Liver (tissue), 8 donors: ENCODE measurements at regions not wholly inside any gene's neighbourhood (a gene's known extent, or its start where the extent isn't known, plus 50 kb on each side); places are given as distances from the start of the nearest gene placed in this dataset.

Source experiments
- DNase-seq: peaks from one replicate; pipeline ENCODE4 v3.0.0-alpha.2; 2017; ENCODE audit warnings: low spot score
- H3K27ac ChIP-seq, 2 donors: one replicate each; pipeline ENCODE4 v1.7.0; 2013; ENCODE audit warnings: inconsistent platforms in 2 of 2, low read length in 2 of 2, control low read depth in 1 of 2, low read depth in 1 of 2, mild to moderate bottlenecking in 1 of 2
- H3K27me3 ChIP-seq, 4 donors: one replicate each; pipeline versions ENCODE4 v1.6.1 to v1.7.0; 2013; ENCODE audit warnings: low read length in 3 of 4, inconsistent platforms in 1 of 4, mild to moderate bottlenecking in 1 of 4, moderate library complexity in 1 of 4; ENCODE audit not compliant: control insufficient read depth in 4 of 4, insufficient read depth in 4 of 4
- H3K36me3 ChIP-seq, 4 donors: one replicate each; pipeline versions ENCODE4 v1.6.1 to v1.7.0; 2013; ENCODE audit warnings: low read length in 3 of 4, mild to moderate bottlenecking in 3 of 4, low read depth in 1 of 4, moderate library complexity in 1 of 4; ENCODE audit not compliant: control insufficient read depth in 4 of 4, insufficient read depth in 3 of 4
- H3K4me1 ChIP-seq, 4 donors: one replicate each; pipeline versions ENCODE4 v1.6.1 to v1.7.0; 2013; ENCODE audit warnings: low read length in 3 of 4, mild to moderate bottlenecking in 3 of 4, moderate library complexity in 1 of 4; ENCODE audit not compliant: control insufficient read depth in 4 of 4, insufficient read depth in 4 of 4
- H3K4me3 ChIP-seq, 3 donors: one replicate each; pipeline versions ENCODE4 v1.6.1 to v1.7.0; 2013; ENCODE audit warnings: low read length in 3 of 3, control low read depth in 1 of 3, low read depth in 1 of 3, mild to moderate bottlenecking in 1 of 3
- H3K9ac ChIP-seq, 2 donors: one replicate each; pipeline ENCODE4 v1.7.0; 2013; ENCODE audit warnings: low read length in 2 of 2, mild to moderate bottlenecking in 2 of 2, moderate library complexity in 2 of 2, control low read depth in 1 of 2, low read depth in 1 of 2
- H3K9me3 ChIP-seq, 4 donors: one replicate each; pipeline versions ENCODE4 v1.6.1 to v1.7.0; 2013; ENCODE audit warnings: low read length in 3 of 4; ENCODE audit not compliant: control insufficient read depth in 4 of 4
- ATF3 ChIP-seq: IDR thresholded peaks from 2 replicates; pipeline ENCODE4 v1.6.1; 2016; ENCODE audit warnings: antibody characterized with exemption
- CTCF ChIP-seq: fragments of 150-350 bp; IDR thresholded peaks from 2 replicates; pipeline ENCODE4 v1.5.1; 2017; ENCODE audit warnings: improper control_type of control experiment, low read depth, low read length; ENCODE audit not compliant: missing input control
- EGR1 ChIP-seq, 2 donors: IDR thresholded peaks; 2 replicates each; pipeline ENCODE4 v1.6.1; 2016 to 2018; ENCODE audit warnings: antibody characterized with exemption in 2 of 2, low read depth in 2 of 2
- FOXA1 ChIP-seq: IDR thresholded peaks from 2 replicates; pipeline ENCODE4 v1.6.1; 2016; ENCODE audit warnings: antibody characterized with exemption
- FOXA2 ChIP-seq: IDR thresholded peaks from 2 replicates; pipeline ENCODE4 v1.6.1; 2016; ENCODE audit warnings: antibody characterized with exemption
- GABPA ChIP-seq, 2 donors: IDR thresholded peaks in 1 of 2; conservative IDR thresholded peaks in 1 of 2; 2 replicates each; pipeline ENCODE4 v1.6.1; 2016; ENCODE audit warnings: antibody characterized with exemption in 2 of 2, mild to moderate bottlenecking in 1 of 2, moderate library complexity in 1 of 2
- HNF4A ChIP-seq, 2 donors: conservative IDR thresholded peaks; 2 replicates each; pipeline ENCODE4 v1.6.1; 2016; ENCODE audit warnings: antibody characterized with exemption in 2 of 2, mild to moderate bottlenecking in 2 of 2
- HNF4G ChIP-seq: IDR thresholded peaks from 2 replicates; pipeline ENCODE4 v1.6.1; 2016; ENCODE audit warnings: antibody characterized with exemption
- JUND ChIP-seq, 2 donors: IDR thresholded peaks; 2 replicates each; pipeline ENCODE4 v1.6.1; 2016; ENCODE audit warnings: antibody characterized with exemption in 2 of 2
- MAX ChIP-seq: IDR thresholded peaks from 2 replicates; pipeline ENCODE4 v1.6.1; 2016; ENCODE audit warnings: antibody characterized with exemption
- NR2F2 ChIP-seq: IDR thresholded peaks from 2 replicates; pipeline ENCODE4 v1.6.1; 2016; ENCODE audit warnings: antibody characterized with exemption
- RAD21 ChIP-seq, 2 donors: IDR thresholded peaks; 2 replicates each; pipeline ENCODE4 v1.6.1; 2016; ENCODE audit warnings: antibody characterized with exemption in 2 of 2, mild to moderate bottlenecking in 2 of 2
- REST ChIP-seq: IDR thresholded peaks from 2 replicates; pipeline ENCODE4 v1.6.1; 2016; ENCODE audit warnings: antibody characterized with exemption, mild to moderate bottlenecking
- RXRA ChIP-seq, 2 donors: IDR thresholded peaks; 2 replicates each; pipeline ENCODE4 v1.6.1; 2017 to 2018; ENCODE audit warnings: antibody characterized with exemption in 2 of 2, mild to moderate bottlenecking in 1 of 2
- SP1 ChIP-seq: IDR thresholded peaks from 2 replicates; pipeline ENCODE4 v1.6.1; 2018; ENCODE audit warnings: antibody characterized with exemption, mild to moderate bottlenecking
- TAF1 ChIP-seq: conservative IDR thresholded peaks from 2 replicates; pipeline ENCODE4 v1.6.1; 2016; ENCODE audit warnings: antibody characterized with exemption, mild to moderate bottlenecking
- YY1 ChIP-seq: IDR thresholded peaks from 2 replicates; pipeline ENCODE4 v1.6.1; 2016; ENCODE audit warnings: antibody characterized with exemption, mild to moderate bottlenecking
- ZBTB33 ChIP-seq: IDR thresholded peaks from 2 replicates; pipeline ENCODE4 v1.6.1; 2016; ENCODE audit warnings: antibody characterized with exemption
- WGBS: extraction: QIAGEN DNeasy Blood & Tissue Kit; methylation state at CpG from one replicate; pipeline ENCODE4 v1.1.7; 2013; 5-methylcytosine and 5-hydroxymethylcytosine counted together
- donor health status: healthy.
- donor health status: healthy.
- donor health status: healthy.
- donor health status: healthy.
- donor health status: healthy.

- Histone ChIP-seq H3K36me3 (no peaks in the 10 kb centered on the region), H3K9me3 (no peaks in the 10 kb centered on the region), H3K27me3 (no peaks in the 10 kb centered on the region), H3K4me1 (no peaks in the 10 kb centered on the region), H3K4me3 (no peak overlapping the region), H3K9ac (no peak overlapping the region), H3K27ac (no peak overlapping the region)
- TF ChIP-seq NR2F2: no peak
- TF ChIP-seq EGR1 (IDR thresholded peaks at IDR 0.05; ENCODE audit: low read depth in 2 of 2): no peak
- no peak for TF ChIP-seq SP1
- no peak for TF ChIP-seq ATF3
- no peak for TF ChIP-seq JUND (IDR thresholded peaks at IDR 0.05)
- no peak for TF ChIP-seq ZBTB33
- no peak for TF ChIP-seq TAF1
- no peak for TF ChIP-seq REST
- TF ChIP-seq FOXA2: no peak
- TF ChIP-seq FOXA1: no peak
- TF ChIP-seq MAX: no peak
- TF ChIP-seq YY1: no peak
- TF ChIP-seq RAD21 (IDR thresholded peaks at IDR 0.05): no peak
- TF ChIP-seq HNF4A (conservative IDR thresholded peaks at IDR 0.05): no peak
- no peak for TF ChIP-seq GABPA (IDR thresholded peaks at IDR 0.05 in 1 of 2, conservative IDR thresholded peaks at IDR 0.05 in 1 of 2)
- TF ChIP-seq RXRA (IDR thresholded peaks at IDR 0.05): no peak
- no peak for TF ChIP-seq CTCF
- no peak for TF ChIP-seq HNF4G
- no peak for DNase-seq
- 74% methylated on average over 3 of the region's 3 CpGs for WGBS
Observed at GRCh38 chr14:42378274-42378673, 771.6 kb downstream of the LRFN5 start.

GRCh38 chr14:42374332-42374731 lies 767.7 kb downstream of the LRFN5 start:
- no peak overlapping the region for H3K9ac ChIP-seq
- H3K27me3 ChIP-seq: no peaks in the 10 kb centered on the region
- TF ChIP-seq TAF1 (no peak), NR2F2 (no peak), FOXA2 (no peak), REST (no peak), ZBTB33 (no peak), ATF3 (no peak), HNF4A (conservative IDR thresholded peaks at IDR 0.05) (no peak), GABPA (IDR thresholded peaks at IDR 0.05 in 1 of 2, conservative IDR thresholded peaks at IDR 0.05 in 1 of 2) (no peak)
- H3K4me1 ChIP-seq: no peaks in the 10 kb centered on the region
- DNase-seq: no peak
- no peaks in the 10 kb centered on the region for H3K36me3 ChIP-seq
- H3K4me3 ChIP-seq: no peak overlapping the region
- H3K9me3 ChIP-seq: no peaks in the 10 kb centered on the region
- H3K27ac ChIP-seq: no peak overlapping the region
